ENCODE measurements at regions not wholly inside any gene's neighbourhood (a gene's known extent, or its start where the extent isn't known, plus 50 kb on each side); places are given as distances from the start of the nearest gene placed in this dataset.

GRCh38 chr2:146624430-146625160, 1220.2 kb upstream of the ACVR2A start:
- TF ChIP-seq POU6F1 (CRISPR knock-in tag; IDR thresholded peaks at IDR 0.05; ENCODE audit: borderline replicate concordance, low read depth) (no peak), OSR1 (CRISPR knock-in tag; IDR thresholded peaks at IDR 0.05) (no peak), ZNF565 (CRISPR knock-in tag; conservative IDR thresholded peaks at IDR 0.05; ENCODE audit: low read depth) (no peak), SNAI2 (CRISPR knock-in tag; IDR thresholded peaks at IDR 0.05) (no peak), PATZ1 (CRISPR knock-in tag; IDR thresholded peaks at IDR 0.05; ENCODE audit: borderline replicate concordance) (no peak), BACH2 (CRISPR knock-in tag; IDR thresholded peaks at IDR 0.05; ENCODE audit: borderline replicate concordance) (no peak), ZFP30 (CRISPR knock-in tag; IDR thresholded peaks at IDR 0.05) (no peak), TSHZ2 (CRISPR knock-in tag; IDR thresholded peaks at IDR 0.05) (no peak), CSRNP3 (CRISPR knock-in tag; IDR thresholded peaks at IDR 0.05) (no peak), ARNTL (CRISPR knock-in tag; IDR thresholded peaks at IDR 0.05; ENCODE audit: borderline replicate concordance, low read depth) (no peak), ESRRG (CRISPR knock-in tag; IDR thresholded peaks at IDR 0.05) (no peak), PPARA (CRISPR knock-in tag; IDR thresholded peaks at IDR 0.05; ENCODE audit: borderline replicate concordance) (no peak), CSDC2 (CRISPR knock-in tag; IDR thresholded peaks at IDR 0.05) (no peak), ISL1 (CRISPR knock-in tag; IDR thresholded peaks at IDR 0.05) (no peak), TOX (CRISPR knock-in tag; IDR thresholded peaks at IDR 0.05; ENCODE audit: borderline replicate concordance) (no peak), RARB (CRISPR knock-in tag; IDR thresholded peaks at IDR 0.05) (no peak), ZFP3 (CRISPR knock-in tag; IDR thresholded peaks at IDR 0.05) (no peak), TCF4 (CRISPR knock-in tag; IDR thresholded peaks at IDR 0.05; ENCODE audit: borderline replicate concordance) (no peak), CREB5 (CRISPR knock-in tag; IDR thresholded peaks at IDR 0.05; ENCODE audit: low read depth) (no peak), ZC3H10 (CRISPR knock-in tag; IDR thresholded peaks at IDR 0.05) (no peak)

GRCh38 chr2:146623771-146624170, 1221.1 kb upstream of the ACVR2A start:
- no peak for ATAC-seq

More at GRCh38 chr2:146624430-146625160, 1220.2 kb upstream of the ACVR2A start:
- ATAC-seq: no peak

More at GRCh38 chr2:146623771-146624170, 1221.1 kb upstream of the ACVR2A start:
- no peak for TF ChIP-seq ZNF8 (CRISPR knock-in tag; IDR thresholded peaks at IDR 0.05)
- no peak for TF ChIP-seq GLIS3 (CRISPR knock-in tag; IDR thresholded peaks at IDR 0.05)
- no peak for TF ChIP-seq ZNF565 (CRISPR knock-in tag; conservative IDR thresholded peaks at IDR 0.05; ENCODE audit: low read depth)
- TF ChIP-seq OSR1 (CRISPR knock-in tag; IDR thresholded peaks at IDR 0.05): no peak
- TF ChIP-seq ZFP30 (CRISPR knock-in tag; IDR thresholded peaks at IDR 0.05): no peak
- no peak for TF ChIP-seq CSDC2 (CRISPR knock-in tag; IDR thresholded peaks at IDR 0.05)
- TF ChIP-seq ARNTL (CRISPR knock-in tag; IDR thresholded peaks at IDR 0.05; ENCODE audit: borderline replicate concordance, low read depth): no peak
- TF ChIP-seq ESRRG (CRISPR knock-in tag; IDR thresholded peaks at IDR 0.05): no peak
- TF ChIP-seq SNAI2 (CRISPR knock-in tag; IDR thresholded peaks at IDR 0.05): no peak
- no peak for TF ChIP-seq TSHZ2 (CRISPR knock-in tag; IDR thresholded peaks at IDR 0.05)
- TF ChIP-seq PPARA (CRISPR knock-in tag; IDR thresholded peaks at IDR 0.05; ENCODE audit: borderline replicate concordance): no peak
- no peak for TF ChIP-seq RARB (CRISPR knock-in tag; IDR thresholded peaks at IDR 0.05)
- no peak for TF ChIP-seq POU6F1 (CRISPR knock-in tag; IDR thresholded peaks at IDR 0.05; ENCODE audit: borderline replicate concordance, low read depth)
- TF ChIP-seq ZNF70 (CRISPR knock-in tag; IDR thresholded peaks at IDR 0.05): no peak
